ENCODE measurements at regions not wholly inside any gene's neighbourhood (a gene's known extent, or its start where the extent isn't known, plus 50 kb on each side); places are given as distances from the start of the nearest gene placed in this dataset.
"Not testable (repeated sequence)": the region's sequence is repeated elsewhere in the genome, so short reads cannot be mapped to it uniquely, and the experiment has no call there.

- peaks cover 2% of the 10 kb centered on the region for H3K9me3 Mint-ChIP-seq
- H3K4me3 Mint-ChIP-seq, result no peak overlapping the region
- H3K4me1 Mint-ChIP-seq, result no peaks in the 10 kb centered on the region
- H3K36me3 Mint-ChIP-seq, result no peaks in the 10 kb centered on the region
- H3K27me3 Mint-ChIP-seq, result no peaks in the 10 kb centered on the region
- no peak overlapping the region for H3K27ac Mint-ChIP-seq
- DNase-seq, result no peak
Observed at GRCh38 chr5:92328584-92329259, 945.6 kb upstream of the ARRDC3 start.

- H3K27me3 Mint-ChIP-seq, result no peaks in the 10 kb centered on the region
- no peak for DNase-seq
Observed at GRCh38 chr5:92320446-92320845, 937.3 kb upstream of the ARRDC3 start.

GRCh38 chr5:92313385-92313784 lies 930.3 kb upstream of the ARRDC3 start:
- Mint-ChIP-seq H3K36me3 (no peaks in the 10 kb centered on the region), H3K27me3 (no peaks in the 10 kb centered on the region), H3K4me3 (no peak overlapping the region), H3K27ac (no peak overlapping the region), H3K4me1 (no peaks in the 10 kb centered on the region), H3K9me3 (no peaks in the 10 kb centered on the region)
- no peak for DNase-seq

More at GRCh38 chr5:92320446-92320845, 937.3 kb upstream of the ARRDC3 start:
- Mint-ChIP-seq H3K9me3 (peaks cover 2% of the 10 kb centered on the region), H3K4me1 (no peaks in the 10 kb centered on the region), H3K4me3 (no peak overlapping the region), H3K36me3 (no peaks in the 10 kb centered on the region), H3K27ac (no peak overlapping the region)

GRCh38 chr5:92309336-92309991 lies 926.3 kb upstream of the ARRDC3 start:
- Mint-ChIP-seq H3K27ac (no peak overlapping the region), H3K4me1 (no peaks in the 10 kb centered on the region), H3K9me3 (no peaks in the 10 kb centered on the region), H3K36me3 (no peaks in the 10 kb centered on the region), H3K4me3 (no peak overlapping the region), H3K27me3 (no peaks in the 10 kb centered on the region)
- no peak for DNase-seq

GRCh38 chr5:92308679-92309078 lies 925.6 kb upstream of the ARRDC3 start:
- no peak for DNase-seq
- H3K9me3 Mint-ChIP-seq, result no peaks in the 10 kb centered on the region
- H3K27ac Mint-ChIP-seq, result no peak overlapping the region
- no peaks in the 10 kb centered on the region for H3K4me1 Mint-ChIP-seq
- no peaks in the 10 kb centered on the region for H3K36me3 Mint-ChIP-seq
- H3K4me3 Mint-ChIP-seq, result no peak overlapping the region
- H3K27me3 Mint-ChIP-seq, result no peaks in the 10 kb centered on the region

- not testable (repeated sequence) for H3K4me3 Mint-ChIP-seq, DNase-seq, H3K36me3 Mint-ChIP-seq, H3K9me3 Mint-ChIP-seq, H3K27ac Mint-ChIP-seq, H3K4me1 Mint-ChIP-seq, H3K27me3 Mint-ChIP-seq
Observed at GRCh38 chr5:92302356-92302755, 919.2 kb upstream of the ARRDC3 start.

GRCh38 chr5:92283521-92283920 lies 900.4 kb upstream of the ARRDC3 start:
- no peak for DNase-seq
- H3K27me3 Mint-ChIP-seq, result no peaks in the 10 kb centered on the region
- no peak overlapping the region for H3K27ac Mint-ChIP-seq
- H3K4me1 Mint-ChIP-seq, result no peaks in the 10 kb centered on the region
- H3K9me3 Mint-ChIP-seq, result peaks cover 4% of the 10 kb centered on the region
- no peak overlapping the region for H3K4me3 Mint-ChIP-seq
- H3K36me3 Mint-ChIP-seq, result no peaks in the 10 kb centered on the region

GRCh38 chr5:92271750-92272149 lies 888.6 kb upstream of the ARRDC3 start:
- not testable (repeated sequence) for H3K36me3 Mint-ChIP-seq, H3K4me1 Mint-ChIP-seq, H3K4me3 Mint-ChIP-seq, H3K27ac Mint-ChIP-seq, H3K27me3 Mint-ChIP-seq, DNase-seq
- peaks cover 10% of the 10 kb centered on the region for H3K9me3 Mint-ChIP-seq

- Mint-ChIP-seq H3K4me1 (no peaks in the 10 kb centered on the region), H3K27ac (no peak overlapping the region), H3K9me3 (peaks cover 2% of the 10 kb centered on the region), H3K36me3 (no peaks in the 10 kb centered on the region), H3K4me3 (no peak overlapping the region), H3K27me3 (peaks cover 4% of the 10 kb centered on the region)
- no peak for DNase-seq
Observed at GRCh38 chr5:92268343-92268742, 885.2 kb upstream of the ARRDC3 start.

GRCh38 chr5:92267830-92268229 lies 884.7 kb upstream of the ARRDC3 start:
- no peak overlapping the region for H3K4me3 Mint-ChIP-seq
- no peaks in the 10 kb centered on the region for H3K36me3 Mint-ChIP-seq
- no peaks in the 10 kb centered on the region for H3K4me1 Mint-ChIP-seq
- no peak for DNase-seq
- peaks cover 4% of the 10 kb centered on the region for H3K27me3 Mint-ChIP-seq
- H3K9me3 Mint-ChIP-seq, result peaks cover 2% of the 10 kb centered on the region
- H3K27ac Mint-ChIP-seq, result no peak overlapping the region

GRCh38 chr5:92265804-92266203 lies 882.7 kb upstream of the ARRDC3 start:
- Mint-ChIP-seq H3K4me1 (no peaks in the 10 kb centered on the region), H3K4me3 (no peak overlapping the region), H3K9me3 (no peaks in the 10 kb centered on the region), H3K27ac (no peak overlapping the region), H3K36me3 (no peaks in the 10 kb centered on the region), H3K27me3 (peaks cover 4% of the 10 kb centered on the region)
- DNase-seq, result no peak

- H3K4me3 Mint-ChIP-seq, H3K9me3 Mint-ChIP-seq, H3K27ac Mint-ChIP-seq, H3K36me3 Mint-ChIP-seq, H3K4me1 Mint-ChIP-seq, DNase-seq, H3K27me3 Mint-ChIP-seq: not testable (repeated sequence)
Observed at GRCh38 chr5:92255605-92256004, 872.5 kb upstream of the ARRDC3 start.

- DNase-seq, result no peak
- H3K36me3 Mint-ChIP-seq, result no peaks in the 10 kb centered on the region
- no peak overlapping the region for H3K27ac Mint-ChIP-seq
- no peaks in the 10 kb centered on the region for H3K4me1 Mint-ChIP-seq
- no peaks in the 10 kb centered on the region for H3K27me3 Mint-ChIP-seq
- H3K9me3 Mint-ChIP-seq, result peaks cover 5% of the 10 kb centered on the region
- H3K4me3 Mint-ChIP-seq, result no peak overlapping the region
Observed at GRCh38 chr5:92248518-92248917, 865.4 kb upstream of the ARRDC3 start.

GRCh38 chr5:92242170-92242569 lies 859.1 kb upstream of the ARRDC3 start:
- Mint-ChIP-seq H3K4me1 (no peaks in the 10 kb centered on the region), H3K36me3 (no peaks in the 10 kb centered on the region), H3K27ac (no peak overlapping the region), H3K4me3 (no peak overlapping the region), H3K27me3 (no peaks in the 10 kb centered on the region), H3K9me3 (no peaks in the 10 kb centered on the region)
- DNase-seq, result no peak

GRCh38 chr5:92237896-92238295 lies 854.8 kb upstream of the ARRDC3 start:
- Mint-ChIP-seq H3K27ac (no peak overlapping the region), H3K4me1 (no peaks in the 10 kb centered on the region), H3K36me3 (no peaks in the 10 kb centered on the region), H3K4me3 (no peak overlapping the region), H3K9me3 (peaks cover 5% of the 10 kb centered on the region), H3K27me3 (no peaks in the 10 kb centered on the region)
- DNase-seq, result no peak

GRCh38 chr5:92222449-92222848 lies 839.3 kb upstream of the ARRDC3 start:
- Mint-ChIP-seq H3K27ac (no peak overlapping the region), H3K36me3 (no peaks in the 10 kb centered on the region), H3K4me3 (no peak overlapping the region), H3K4me1 (no peaks in the 10 kb centered on the region), H3K9me3 (peaks cover 8% of the 10 kb centered on the region), H3K27me3 (no peaks in the 10 kb centered on the region)
- DNase-seq, result no peak

Measured in activated naive CD8-positive, alpha-beta T cell treated with anti-CD3 and anti-CD28 coated beads for 36 hours (primary cell).